ENCODE measurements at regions not wholly inside any gene's neighbourhood (a gene's known extent, or its start where the extent isn't known, plus 50 kb on each side); places are given as distances from the start of the nearest gene placed in this dataset.

DNA sequence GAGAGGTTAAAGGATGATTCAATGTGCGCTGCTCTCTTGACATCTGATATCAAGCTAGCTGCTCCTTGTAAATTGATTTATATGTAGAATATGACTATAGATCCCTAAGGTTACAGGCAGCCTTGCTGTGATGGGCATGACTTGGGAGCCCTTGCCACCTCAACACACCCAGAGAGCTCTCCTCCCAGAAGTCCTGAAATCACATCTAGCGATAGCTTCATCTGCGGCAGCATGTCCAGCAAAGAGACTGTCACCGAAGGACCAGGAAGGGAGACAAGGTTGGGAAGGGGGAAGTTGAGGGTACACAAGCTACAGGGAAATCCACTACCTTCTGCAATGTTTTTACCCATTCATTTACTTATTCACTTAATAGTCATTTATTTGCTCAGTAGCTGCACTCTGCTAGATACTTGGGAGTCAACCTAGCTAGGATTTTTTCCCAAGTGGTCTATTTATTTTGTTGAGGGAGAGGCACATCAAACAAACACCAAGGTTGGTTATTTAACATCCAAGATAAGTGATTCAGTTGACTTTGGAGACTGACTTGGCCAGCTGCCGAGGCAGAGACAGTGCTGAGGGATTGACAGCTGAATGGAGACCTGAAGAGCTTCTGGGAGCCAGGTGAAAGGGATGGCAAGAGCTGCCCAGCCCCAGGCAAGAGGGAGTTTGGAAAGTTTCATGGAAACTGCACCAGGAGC is 205.8 kb upstream of the IL12A start:
- TF ChIP-seq, protein P1, sequence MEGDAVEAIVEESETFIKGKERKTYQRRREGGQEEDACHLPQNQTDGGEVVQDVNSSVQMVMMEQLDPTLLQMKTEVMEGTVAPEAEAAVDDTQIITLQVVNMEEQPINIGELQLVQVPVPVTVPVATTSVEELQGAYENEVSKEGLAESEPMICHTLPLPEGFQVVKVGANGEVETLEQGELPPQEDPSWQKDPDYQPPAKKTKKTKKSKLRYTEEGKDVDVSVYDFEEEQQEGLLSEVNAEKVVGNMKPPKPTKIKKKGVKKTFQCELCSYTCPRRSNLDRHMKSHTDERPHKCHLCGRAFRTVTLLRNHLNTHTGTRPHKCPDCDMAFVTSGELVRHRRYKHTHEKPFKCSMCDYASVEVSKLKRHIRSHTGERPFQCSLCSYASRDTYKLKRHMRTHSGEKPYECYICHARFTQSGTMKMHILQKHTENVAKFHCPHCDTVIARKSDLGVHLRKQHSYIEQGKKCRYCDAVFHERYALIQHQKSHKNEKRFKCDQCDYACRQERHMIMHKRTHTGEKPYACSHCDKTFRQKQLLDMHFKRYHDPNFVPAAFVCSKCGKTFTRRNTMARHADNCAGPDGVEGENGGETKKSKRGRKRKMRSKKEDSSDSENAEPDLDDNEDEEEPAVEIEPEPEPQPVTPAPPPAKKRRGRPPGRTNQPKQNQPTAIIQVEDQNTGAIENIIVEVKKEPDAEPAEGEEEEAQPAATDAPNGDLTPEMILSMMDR (conservative IDR thresholded peaks at IDR 0.05; ENCODE audit: low read length), result no peak
- TF ChIP-seq EZH2phosphoT487 (IDR thresholded peaks at IDR 0.05; ENCODE audit: borderline replicate concordance, low read depth, low read length), result no peak

Data from OCI-LY7 (cell line).